Fibroblast of skin of right biceps (primary cell): ENCODE measurements at regions not wholly inside any gene's neighbourhood (a gene's known extent, or its start where the extent isn't known, plus 50 kb on each side); places are given as distances from the start of the nearest gene placed in this dataset.

ENCODE experiments used
- DNase-seq: peaks from one replicate; pipeline ENCODE4 v3.0.0-alpha.2; 2013

DNA sequence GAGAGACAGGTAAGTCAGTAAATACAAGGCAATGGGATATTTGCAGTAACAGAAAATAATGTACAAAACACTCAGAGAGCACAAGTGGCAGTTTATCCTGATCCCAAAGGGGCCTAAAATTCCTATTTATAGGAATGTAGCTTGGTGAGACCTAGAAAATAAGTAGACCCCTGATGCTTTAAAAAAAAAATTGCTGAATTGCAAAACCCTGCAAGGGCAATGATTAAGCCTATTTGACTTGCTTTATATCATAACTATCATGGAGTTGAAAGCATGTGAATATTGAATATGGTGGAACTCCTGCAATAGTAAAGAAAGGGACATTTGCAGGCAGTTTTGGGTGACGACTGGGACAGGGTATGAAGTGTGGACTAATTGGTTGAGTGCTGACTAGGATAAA lies 101.9 kb upstream of the C1orf21 start:
- no peak for DNase-seq

DNA sequence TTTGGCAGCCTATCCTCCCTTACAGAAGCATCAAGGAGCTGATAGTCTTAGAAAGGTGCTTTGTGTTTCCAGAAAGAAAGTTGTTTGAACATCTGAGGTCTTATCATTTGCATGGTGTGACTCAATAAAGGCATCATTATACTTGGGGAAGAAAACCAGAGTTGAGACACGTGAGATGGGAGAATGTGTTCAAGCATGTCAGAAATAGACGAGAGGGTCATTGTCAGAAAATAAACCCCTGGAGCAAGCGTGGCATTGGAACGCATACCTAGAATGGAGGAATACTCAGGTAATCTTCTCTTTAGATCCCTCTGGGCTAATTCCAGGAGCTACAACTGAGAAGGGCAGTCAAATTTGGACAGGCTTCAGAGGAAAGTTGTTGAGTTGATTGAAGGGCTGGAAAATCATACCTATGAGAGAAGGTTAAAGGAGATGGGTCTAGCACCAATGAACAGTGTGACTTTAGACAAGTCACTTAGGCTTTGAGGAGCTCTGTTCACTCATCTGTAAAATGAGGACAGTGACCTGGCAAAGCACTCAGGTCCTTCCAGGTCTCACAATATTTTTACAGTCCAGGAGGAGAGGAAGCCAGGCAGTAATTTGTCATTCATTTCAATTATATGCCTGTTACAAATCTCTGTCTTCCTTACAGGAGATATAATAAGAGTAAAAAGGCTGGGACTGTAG lies 101.3 kb upstream of the C1orf21 start:
- no peak for DNase-seq

DNA sequence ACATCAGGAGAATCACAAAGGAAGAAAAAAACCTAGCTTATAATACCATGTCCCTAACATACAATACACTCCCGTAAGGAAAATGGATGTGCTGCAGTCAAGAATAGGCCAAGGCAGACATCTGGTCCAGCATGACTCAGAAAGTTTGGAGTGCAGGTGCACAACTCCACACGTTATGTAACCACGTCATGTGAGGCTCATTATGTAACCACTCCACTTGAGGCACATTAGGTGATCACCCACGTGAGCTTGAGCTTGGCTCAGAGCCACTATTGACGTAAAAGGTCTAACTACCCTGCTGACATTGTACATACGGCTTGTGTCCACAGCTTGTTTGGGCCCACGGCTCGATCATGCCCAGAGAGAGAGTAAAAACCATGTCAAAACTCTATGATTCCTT lies 99.8 kb upstream of the C1orf21 start:
- no peak for DNase-seq

- no peak for DNase-seq
Measured at GRCh38 chr1:184289825-184290550, 96.8 kb upstream of the C1orf21 start.

DNA sequence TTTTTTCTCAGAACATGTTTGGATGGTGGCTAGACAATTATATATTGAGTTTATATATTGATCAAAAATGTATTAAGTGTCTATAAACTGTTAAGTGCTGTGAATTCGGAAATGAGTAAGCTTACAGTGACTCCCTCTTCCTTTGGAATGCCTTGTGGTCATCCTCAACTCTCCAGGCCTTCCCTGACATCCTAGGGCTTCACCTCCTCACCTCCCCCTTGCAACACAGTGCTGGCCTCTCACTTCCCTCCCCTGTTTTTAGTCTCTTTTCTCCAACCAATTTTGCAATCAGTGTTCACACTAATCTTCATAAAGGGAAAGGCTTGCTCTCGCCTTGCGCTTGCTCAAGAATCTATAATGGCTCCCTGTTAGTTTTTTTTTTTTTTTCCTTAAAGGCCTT lies 95.1 kb upstream of the C1orf21 start:
- no peak for DNase-seq

- no peak for DNase-seq
Measured at GRCh38 chr1:184292101-184292500, 94.7 kb upstream of the C1orf21 start.

DNA sequence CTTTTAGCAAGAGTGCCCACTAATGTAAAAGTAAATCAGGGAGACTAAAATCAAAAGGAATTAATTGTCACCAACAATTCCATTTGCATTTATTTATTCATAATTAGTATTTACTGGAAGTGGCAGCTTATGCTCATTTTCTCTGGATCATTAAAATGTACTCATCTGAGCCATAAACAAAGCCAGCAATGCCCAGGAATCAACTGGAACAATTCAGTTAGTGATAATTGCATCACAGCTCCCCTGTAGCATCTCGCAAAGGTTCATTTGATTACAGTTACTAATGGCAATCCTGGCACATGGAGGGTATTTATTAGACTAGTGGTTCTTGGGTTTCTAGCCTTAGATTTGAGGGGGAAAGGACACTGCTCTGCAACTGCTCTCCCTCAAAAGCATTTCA lies 92.7 kb upstream of the C1orf21 start:
- DNase-seq = no peak

DNA sequence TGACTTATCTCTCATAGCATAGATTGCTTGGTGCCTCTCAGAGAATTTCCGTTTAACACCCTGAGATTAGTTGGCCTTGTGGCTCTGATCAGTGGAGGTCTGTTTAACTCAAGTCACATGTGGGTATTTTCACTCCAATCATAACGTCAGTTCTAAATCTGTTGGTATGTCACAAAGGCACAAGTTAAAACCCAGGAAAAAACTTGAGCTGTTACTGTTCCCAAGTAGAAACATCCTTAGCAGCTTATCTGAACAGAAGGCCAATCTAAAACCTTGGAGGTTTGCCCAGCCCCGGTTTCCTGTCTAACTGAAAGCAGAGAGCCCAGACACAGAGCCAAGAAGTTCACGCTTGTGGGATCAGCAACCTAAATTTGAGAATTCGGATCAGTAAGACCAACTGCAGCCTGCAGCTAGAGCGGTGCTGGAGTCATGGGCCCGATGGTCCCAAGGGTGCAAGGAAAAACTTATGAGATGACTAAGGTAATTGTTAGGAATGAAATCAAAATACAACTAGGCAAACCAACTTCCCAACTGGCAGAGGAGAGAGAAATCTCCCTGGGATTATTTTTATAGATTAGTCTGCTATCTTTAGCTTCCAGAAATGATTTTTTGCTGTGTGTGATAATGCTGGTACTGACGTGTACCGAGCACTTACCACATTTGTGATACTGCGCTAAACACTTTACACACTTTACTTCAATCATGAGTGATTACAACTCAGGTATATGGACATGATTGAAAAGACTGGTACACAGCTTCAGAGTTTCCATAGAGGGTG lies 90.2 kb upstream of the C1orf21 start:
- DNase-seq = peak; percentile 98

DNA sequence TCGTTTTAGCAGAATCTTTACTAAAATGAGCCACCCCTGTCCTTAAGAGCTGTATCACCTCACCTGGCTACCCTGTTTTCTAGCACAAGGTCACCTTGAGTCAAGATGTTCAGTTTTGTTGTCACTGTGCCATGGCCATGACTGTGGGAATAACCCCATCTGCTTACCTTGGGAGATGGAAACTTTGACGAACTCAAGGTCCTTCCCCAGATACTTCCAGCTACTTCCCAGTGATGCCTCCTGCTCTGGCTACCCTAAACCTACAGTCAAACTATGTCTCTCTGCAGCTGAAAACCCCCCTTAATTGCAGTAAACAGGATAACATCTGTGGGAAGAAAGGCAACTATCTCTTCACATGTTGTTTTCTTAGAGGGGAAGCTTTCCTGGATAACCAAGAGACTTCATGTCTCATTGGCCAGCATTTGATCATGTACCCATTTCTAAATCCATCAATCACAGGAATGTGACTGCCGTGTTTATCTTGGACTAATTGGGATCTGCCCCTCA lies 89.5 kb upstream of the C1orf21 start:
- DNase-seq = no peak

DNA sequence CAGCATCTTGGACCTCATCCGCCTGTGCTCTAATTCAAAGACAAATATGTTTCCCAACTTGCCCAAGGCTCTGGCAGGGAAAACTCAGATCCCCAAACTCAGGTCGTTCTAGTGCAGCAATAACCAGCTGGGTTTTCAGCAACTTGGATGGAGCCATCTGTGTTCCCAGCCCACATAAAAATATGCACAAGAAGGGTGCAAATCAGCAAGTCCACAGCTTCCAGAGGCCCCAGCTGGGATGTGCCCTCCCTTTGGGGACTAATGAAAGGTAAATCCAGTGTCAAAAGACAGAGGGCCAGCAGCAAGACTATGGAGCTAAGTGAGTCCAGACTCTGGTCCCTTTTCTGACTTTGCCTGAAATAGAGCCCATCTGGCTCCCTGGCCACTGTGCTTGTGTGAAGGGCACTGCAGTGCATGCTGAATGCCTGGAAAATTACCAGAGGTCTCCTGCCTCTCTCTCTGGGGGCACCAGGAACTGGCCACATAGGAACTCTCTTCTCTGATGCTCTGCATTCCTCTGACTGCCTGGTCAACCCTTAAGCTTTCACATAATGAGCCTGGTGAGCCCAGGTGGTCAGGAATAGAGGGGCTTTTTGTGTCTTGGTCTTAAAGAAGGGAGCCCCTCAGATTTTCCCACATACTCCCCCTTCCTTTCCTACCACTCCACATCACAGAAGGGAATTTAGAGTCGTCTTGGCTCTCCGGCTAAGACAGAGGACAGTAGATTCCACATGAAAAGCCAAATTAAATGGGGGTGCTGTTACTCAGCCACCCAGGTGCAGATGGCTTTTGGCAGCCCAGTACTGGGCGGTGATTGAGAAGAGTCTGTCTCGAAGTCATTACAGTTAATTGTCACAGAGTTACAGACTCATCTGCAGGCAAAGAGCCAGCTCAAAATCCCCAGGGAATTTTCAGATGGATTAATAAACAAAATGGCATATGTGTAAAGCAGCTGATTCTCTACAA lies 88.1 kb upstream of the C1orf21 start:
- DNase-seq = no peak

DNA sequence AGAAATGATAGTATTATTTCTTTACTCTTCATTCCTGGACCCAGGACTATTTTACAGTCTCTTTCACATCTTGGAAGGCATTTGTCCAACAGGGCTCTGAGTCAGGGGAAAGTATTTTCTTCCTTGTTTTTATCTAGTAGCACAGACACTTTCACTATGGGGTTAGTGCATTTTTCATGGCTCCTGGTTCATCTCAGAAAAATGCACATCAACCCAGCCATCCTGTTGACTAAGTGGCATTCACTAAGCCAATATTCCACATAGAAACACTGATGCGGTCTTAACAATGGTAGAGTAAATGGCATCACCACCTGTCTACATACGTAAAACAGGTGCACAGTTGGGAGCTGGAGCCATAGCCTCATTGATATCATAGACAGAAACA lies 87.4 kb upstream of the C1orf21 start:
- DNase-seq = peak; percentile 96

DNA sequence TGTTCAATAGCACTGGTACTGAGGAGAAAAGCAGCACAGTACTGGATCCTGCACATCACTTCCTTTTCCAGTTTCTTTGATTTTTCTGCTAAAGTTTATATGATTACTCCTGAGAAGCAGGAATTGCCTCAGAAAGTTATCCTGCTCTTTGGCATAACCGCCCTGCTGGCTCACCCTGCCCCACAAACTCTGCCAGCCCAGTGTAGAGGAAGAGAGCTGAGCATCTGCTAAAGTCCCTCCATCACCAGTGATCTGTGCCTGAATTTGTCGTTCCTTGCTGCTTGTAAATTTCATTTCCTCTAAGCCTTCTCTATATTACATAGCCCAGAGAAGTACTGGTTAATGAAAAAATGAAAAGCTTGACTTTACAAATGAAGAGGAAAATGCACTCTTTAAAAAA lies 87.0 kb upstream of the C1orf21 start:
- no peak for DNase-seq

GRCh38 chr1:184300446-184300845 lies 86.4 kb upstream of the C1orf21 start:
- DNase-seq = peak; percentile 53

- DNase-seq = no peak
Measured at GRCh38 chr1:184301227-184301626, 85.6 kb upstream of the C1orf21 start.

DNA sequence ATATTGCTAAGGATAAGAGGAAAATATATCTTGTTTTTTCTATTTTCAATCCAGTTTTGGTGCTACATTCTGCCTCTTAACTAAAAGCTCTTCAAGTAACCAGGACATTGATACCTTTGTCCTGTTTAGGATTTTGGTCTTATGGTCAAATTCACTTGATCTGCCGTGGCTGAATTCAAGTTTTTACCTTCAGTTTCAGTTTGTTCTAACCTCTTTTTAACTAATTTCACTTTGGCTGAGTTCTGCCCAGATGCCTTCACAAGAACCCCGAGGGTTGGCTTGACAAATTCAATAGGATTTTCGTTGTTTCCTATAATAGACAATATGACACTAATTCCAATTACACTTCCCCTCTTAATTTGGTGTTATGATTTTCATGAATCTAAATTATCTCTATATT lies 84.5 kb upstream of the C1orf21 start:
- DNase-seq = no peak

GRCh38 chr1:184310157-184310819 lies 76.5 kb upstream of the C1orf21 start:
- DNase-seq = no peak

- no peak for DNase-seq
Measured at GRCh38 chr1:184311580-184311979, 75.2 kb upstream of the C1orf21 start.

DNA sequence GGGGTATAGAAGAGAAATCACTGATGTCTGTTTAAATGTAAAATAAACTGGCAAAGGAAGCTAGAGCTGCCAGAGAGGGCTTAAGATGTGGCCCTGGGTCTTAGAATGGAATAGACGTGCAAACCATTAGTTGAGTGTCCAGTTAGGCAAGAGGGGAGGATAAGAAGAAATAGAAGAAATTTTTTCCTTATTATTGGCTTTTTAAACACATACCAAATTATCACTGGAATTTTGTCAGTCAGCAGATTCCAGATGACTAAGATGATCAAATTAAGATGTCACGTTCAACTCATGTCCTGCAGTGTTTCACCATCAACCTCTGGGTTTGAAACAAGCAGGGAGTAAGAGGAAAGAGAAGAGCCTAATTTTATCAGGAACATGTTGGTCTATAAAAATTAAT lies 71.6 kb upstream of the C1orf21 start:
- DNase-seq = peak; percentile 88

- DNase-seq = no peak
Measured at GRCh38 chr1:184319879-184320278, 67.0 kb upstream of the C1orf21 start.

GRCh38 chr1:184322253-184322652 lies 64.6 kb upstream of the C1orf21 start:
- no peak for DNase-seq

DNA sequence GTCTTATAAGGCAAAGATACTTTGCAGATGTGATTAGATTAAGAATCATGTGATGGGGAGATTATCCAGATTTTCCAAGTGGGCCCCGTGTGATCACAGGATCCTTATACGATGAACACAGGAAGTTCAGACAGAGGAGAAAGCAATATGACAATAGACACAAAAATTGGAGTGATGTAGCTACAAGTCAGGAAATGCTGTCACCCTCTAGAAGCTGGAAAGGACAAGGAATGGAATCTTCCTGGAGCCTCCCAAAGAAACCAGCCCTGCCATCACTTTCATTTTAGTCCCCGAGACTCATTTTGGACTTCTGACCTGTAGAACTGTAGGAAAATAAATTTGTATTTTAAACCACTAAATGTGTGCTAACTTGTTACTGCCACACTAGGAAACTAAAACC lies 61.9 kb upstream of the C1orf21 start:
- no peak for DNase-seq

GRCh38 chr1:184326278-184326677 lies 60.6 kb upstream of the C1orf21 start:
- no peak for DNase-seq
